ENCODE measurements at regions not wholly inside any gene's neighbourhood (a gene's known extent, or its start where the extent isn't known, plus 50 kb on each side); places are given as distances from the start of the nearest gene placed in this dataset.

- Mint-ChIP-seq H3K4me3 (no peak overlapping the region), H3K36me3 (ENCODE audit: low read depth) (no peaks in the 10 kb centered on the region), H3K9me3 (peaks cover 5% of the 10 kb centered on the region), H3K27me3 (no peaks in the 10 kb centered on the region), H3K4me1 (ENCODE audit: low read depth) (no peaks in the 10 kb centered on the region), H3K27ac (no peak overlapping the region)
- DNase-seq (no peak), ATAC-seq (ENCODE audit: poor library complexity) (no peak)
- H3K27ac ChIP-seq (ENCODE audit: low read depth in 1 of 2, low read length in 2 of 2) = no peak overlapping the region
- no peaks in the 10 kb centered on the region for H3K27me3 ChIP-seq (ENCODE audit: control insufficient read depth in 1 of 2, insufficient read depth in 2 of 2, low read length in 2 of 2)
- no peak overlapping the region for H3K4me3 ChIP-seq (ENCODE audit: low read length)
- no peaks in the 10 kb centered on the region for H3K4me1 ChIP-seq (ENCODE audit: insufficient read depth, low read length)
- no peaks in the 10 kb centered on the region for H3K36me3 ChIP-seq (ENCODE audit: insufficient read depth, low read length)
- POLR2A ChIA-PET = no interaction called here
- intact Hi-C loops (cut with DNase I, micrococcal nuclease) = loop anchor here in 1 of 2 experiments (10.0 kb wide), 1 partner anchor 56 kb away; no protein-coding TSS in a partner anchor
- no peak for TF ChIP-seq CTCF (IDR thresholded peaks at IDR 0.05)
- H3K9me3 ChIP-seq (ENCODE audit: control insufficient read depth in 1 of 2, insufficient read depth in 1 of 2, low read length in 2 of 2) = peaks cover 0 to 5% of the 10 kb centered on the region in 2 experiments
- CTCF ChIA-PET = no interaction called here
Measured at GRCh38 chr7:79930604-79931003, 204.0 kb upstream of the GNAI1 start.

- Mint-ChIP-seq H3K27ac (no peak overlapping the region), H3K4me1 (ENCODE audit: low read depth) (no peaks in the 10 kb centered on the region), H3K36me3 (ENCODE audit: low read depth) (no peaks in the 10 kb centered on the region), H3K9me3 (peaks cover 8% of the 10 kb centered on the region), H3K27me3 (no peaks in the 10 kb centered on the region), H3K4me3 (no peak overlapping the region)
- Histone ChIP-seq H3K4me3 (ENCODE audit: low read length) (no peak overlapping the region), H3K4me1 (ENCODE audit: insufficient read depth, low read length) (no peaks in the 10 kb centered on the region), H3K27ac (ENCODE audit: low read depth in 1 of 2, low read length in 2 of 2) (no peak overlapping the region), H3K27me3 (ENCODE audit: control insufficient read depth in 1 of 2, insufficient read depth in 2 of 2, low read length in 2 of 2) (no peaks in the 10 kb centered on the region), H3K9me3 (ENCODE audit: control insufficient read depth in 1 of 2, insufficient read depth in 1 of 2, low read length in 2 of 2) (peaks cover 0 to 8% of the 10 kb centered on the region in 2 experiments), H3K36me3 (ENCODE audit: insufficient read depth, low read length) (no peaks in the 10 kb centered on the region)
- ATAC-seq (ENCODE audit: poor library complexity) (no peak), DNase-seq (no peak)
- POLR2A ChIA-PET = no interaction called here
- no peak for TF ChIP-seq CTCF (IDR thresholded peaks at IDR 0.05)
- intact Hi-C loops (cut with DNase I, micrococcal nuclease) = no loop called here
- CTCF ChIA-PET = interaction anchor here (0.8 kb wide), 1 partner anchor 9 kb away, joined by 4 read pairs; no protein-coding TSS in a partner anchor
Measured at GRCh38 chr7:79927116-79927515, 207.5 kb upstream of the GNAI1 start.

GRCh38 chr7:79923953-79924352 lies 210.7 kb upstream of the GNAI1 start:
- Histone ChIP-seq H3K36me3 (ENCODE audit: insufficient read depth, low read length) (no peaks in the 10 kb centered on the region), H3K9me3 (ENCODE audit: control insufficient read depth in 1 of 2, insufficient read depth in 1 of 2, low read length in 2 of 2) (peaks cover 0 to 15% of the 10 kb centered on the region in 2 experiments), H3K27ac (ENCODE audit: low read depth in 1 of 2, low read length in 2 of 2) (no peak overlapping the region), H3K4me1 (ENCODE audit: insufficient read depth, low read length) (no peaks in the 10 kb centered on the region), H3K4me3 (ENCODE audit: low read length) (no peak overlapping the region), H3K27me3 (ENCODE audit: control insufficient read depth in 1 of 2, insufficient read depth in 2 of 2, low read length in 2 of 2) (no peaks in the 10 kb centered on the region)
- Mint-ChIP-seq H3K36me3 (ENCODE audit: low read depth) (no peaks in the 10 kb centered on the region), H3K4me1 (ENCODE audit: low read depth) (no peaks in the 10 kb centered on the region), H3K27me3 (no peaks in the 10 kb centered on the region), H3K4me3 (no peak overlapping the region), H3K27ac (no peak overlapping the region), H3K9me3 (peaks cover 4% of the 10 kb centered on the region)
- no peak for DNase-seq
- ChIA-PET CTCF (no interaction called here), POLR2A (no interaction called here)
- TF ChIP-seq CTCF (IDR thresholded peaks at IDR 0.05) = no peak
- no peak for ATAC-seq (ENCODE audit: poor library complexity)
- intact Hi-C loops (cut with DNase I, micrococcal nuclease) = no loop called here

Measured in CD4-positive, alpha-beta T cell (primary cell).